ENCODE measurements at regions not wholly inside any gene's neighbourhood (a gene's known extent, or its start where the extent isn't known, plus 50 kb on each side); places are given as distances from the start of the nearest gene placed in this dataset.

GRCh38 chr9:30160570-30160969 is 2223.9 kb upstream of the ACO1 start:
- no peak overlapping the region for H3K4me3 ChIP-seq (ENCODE audit: control insufficient read depth in 2 of 3, extremely low read depth in 1 of 3, insufficient read depth in 2 of 3, low read depth in 1 of 3, low read length in 3 of 3)
- no peaks in the 10 kb centered on the region for H3K9me3 ChIP-seq (ENCODE audit: control insufficient read depth, low read depth, low read length)
- no peaks in the 10 kb centered on the region for H3K27me3 ChIP-seq (ENCODE audit: control insufficient read depth, extremely low read depth, insufficient read depth, low read length)
- no peaks in the 10 kb centered on the region for H3K79me2 ChIP-seq (ENCODE audit: control insufficient read depth, insufficient read depth, low read length)
- dilution Hi-C loops (cut with MboI; ENCODE audit: extremely low pct_ligation_motif_present, low sequenced_read_pairs): no loop called here
- no peaks in the 10 kb centered on the region for H4K20me1 ChIP-seq (ENCODE audit: control insufficient read depth, extremely low read depth, insufficient read depth, low read length)
- no peak for TF ChIP-seq EZH2 (IDR thresholded peaks at IDR 0.05; ENCODE audit: low read length)
- TF ChIP-seq CTCF (optimal IDR thresholded peaks at IDR 0.05 in 1 of 3, IDR thresholded peaks at IDR 0.05 in 1 of 3, conservative IDR thresholded peaks at IDR 0.05 in 1 of 3; ENCODE audit: extremely low read depth in 1 of 3, insufficient read depth in 2 of 3, low read length in 3 of 3): no peak
- DNase-seq (ENCODE audit: low read depth, low spot score) (no peak), FAIRE-seq (no peak)
- H3K36me3 ChIP-seq (ENCODE audit: control insufficient read depth in 2 of 2, extremely low read depth in 1 of 2, insufficient read depth in 2 of 2, low read length in 2 of 2): no peaks in the 10 kb centered on the region
- H3K9ac ChIP-seq (ENCODE audit: control insufficient read depth, extremely low read depth, insufficient read depth, low read length): no peak overlapping the region
- no peak overlapping the region for H2AFZ ChIP-seq (ENCODE audit: control insufficient read depth, low read length)
- H3K9me1 ChIP-seq (ENCODE audit: control insufficient read depth, extremely low read depth, insufficient read depth, low read length): no peaks in the 10 kb centered on the region
- no peak overlapping the region for H3K4me2 ChIP-seq (ENCODE audit: control insufficient read depth, extremely low read depth, insufficient read depth, low read depth, low read length)
- no peaks in the 10 kb centered on the region for H3K4me1 ChIP-seq (ENCODE audit: control insufficient read depth, extremely low read depth, insufficient read depth, low read length)
- H3K27ac ChIP-seq (ENCODE audit: control insufficient read depth, insufficient read depth, low read length): no peak overlapping the region

GRCh38 chr9:30172206-30172605 is 2212.2 kb upstream of the ACO1 start:
- Histone ChIP-seq H3K36me3 (ENCODE audit: control insufficient read depth in 2 of 2, extremely low read depth in 1 of 2, insufficient read depth in 2 of 2, low read length in 2 of 2) (no peaks in the 10 kb centered on the region), H3K4me2 (ENCODE audit: control insufficient read depth, extremely low read depth, insufficient read depth, low read depth, low read length) (no peak overlapping the region), H3K4me1 (ENCODE audit: control insufficient read depth, extremely low read depth, insufficient read depth, low read length) (no peaks in the 10 kb centered on the region), H3K27me3 (ENCODE audit: control insufficient read depth, extremely low read depth, insufficient read depth, low read length) (no peaks in the 10 kb centered on the region), H4K20me1 (ENCODE audit: control insufficient read depth, extremely low read depth, insufficient read depth, low read length) (no peaks in the 10 kb centered on the region), H3K9me3 (ENCODE audit: control insufficient read depth, low read depth, low read length) (no peaks in the 10 kb centered on the region), H2AFZ (ENCODE audit: control insufficient read depth, low read length) (no peak overlapping the region), H3K27ac (ENCODE audit: control insufficient read depth, insufficient read depth, low read length) (no peak overlapping the region), H3K4me3 (ENCODE audit: control insufficient read depth in 2 of 3, extremely low read depth in 1 of 3, insufficient read depth in 2 of 3, low read depth in 1 of 3, low read length in 3 of 3) (no peak overlapping the region), H3K9ac (ENCODE audit: control insufficient read depth, extremely low read depth, insufficient read depth, low read length) (no peak overlapping the region), H3K9me1 (ENCODE audit: control insufficient read depth, extremely low read depth, insufficient read depth, low read length) (no peaks in the 10 kb centered on the region), H3K79me2 (ENCODE audit: control insufficient read depth, insufficient read depth, low read length) (no peaks in the 10 kb centered on the region)
- DNase-seq (ENCODE audit: low read depth, low spot score) (no peak), FAIRE-seq (no peak)
- dilution Hi-C loops (cut with MboI; ENCODE audit: extremely low pct_ligation_motif_present, low sequenced_read_pairs): no loop called here
- TF ChIP-seq CTCF (optimal IDR thresholded peaks at IDR 0.05 in 1 of 3, IDR thresholded peaks at IDR 0.05 in 1 of 3, conservative IDR thresholded peaks at IDR 0.05 in 1 of 3; ENCODE audit: extremely low read depth in 1 of 3, insufficient read depth in 2 of 3, low read length in 3 of 3) (no peak), EZH2 (IDR thresholded peaks at IDR 0.05; ENCODE audit: low read length) (no peak)

All from keratinocyte (primary cell).